ENCODE measurements at regions not wholly inside any gene's neighbourhood (a gene's known extent, or its start where the extent isn't known, plus 50 kb on each side); places are given as distances from the start of the nearest gene placed in this dataset.

DNA sequence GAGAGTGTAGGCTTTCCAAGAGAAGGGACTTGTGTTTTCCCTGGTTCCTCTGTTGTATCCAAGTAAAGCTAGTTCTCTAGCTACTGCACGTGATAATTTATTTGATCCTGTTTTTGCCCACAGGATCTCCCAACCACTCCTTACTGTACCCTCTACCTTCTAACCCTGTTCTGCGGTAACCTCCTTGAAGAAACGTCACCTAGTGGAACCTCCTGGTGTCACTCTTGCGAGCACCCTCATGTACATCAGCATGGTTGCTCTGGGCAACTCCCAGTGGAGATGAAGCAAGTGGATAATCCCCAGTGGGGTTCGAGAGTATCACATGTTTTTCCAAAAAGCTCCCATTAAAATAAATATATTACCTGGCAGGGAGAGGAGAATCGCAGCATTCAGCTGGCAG is 108.9 kb upstream of the CLMP start:
- ATAC-seq, result no peak
- intact Hi-C loops (cut with DNase I, micrococcal nuclease), result loop anchor here (5.0 kb wide), 1 partner anchor 173 kb away; no protein-coding TSS in a partner anchor
- H3K4me1 ChIP-seq (ENCODE audit: low read depth), result peaks cover 7% of the 10 kb centered on the region
- DNase-seq, result no peak
- no peaks in the 10 kb centered on the region for H3K36me3 ChIP-seq (ENCODE audit: low read depth)
- TF ChIP-seq, protein P1, sequence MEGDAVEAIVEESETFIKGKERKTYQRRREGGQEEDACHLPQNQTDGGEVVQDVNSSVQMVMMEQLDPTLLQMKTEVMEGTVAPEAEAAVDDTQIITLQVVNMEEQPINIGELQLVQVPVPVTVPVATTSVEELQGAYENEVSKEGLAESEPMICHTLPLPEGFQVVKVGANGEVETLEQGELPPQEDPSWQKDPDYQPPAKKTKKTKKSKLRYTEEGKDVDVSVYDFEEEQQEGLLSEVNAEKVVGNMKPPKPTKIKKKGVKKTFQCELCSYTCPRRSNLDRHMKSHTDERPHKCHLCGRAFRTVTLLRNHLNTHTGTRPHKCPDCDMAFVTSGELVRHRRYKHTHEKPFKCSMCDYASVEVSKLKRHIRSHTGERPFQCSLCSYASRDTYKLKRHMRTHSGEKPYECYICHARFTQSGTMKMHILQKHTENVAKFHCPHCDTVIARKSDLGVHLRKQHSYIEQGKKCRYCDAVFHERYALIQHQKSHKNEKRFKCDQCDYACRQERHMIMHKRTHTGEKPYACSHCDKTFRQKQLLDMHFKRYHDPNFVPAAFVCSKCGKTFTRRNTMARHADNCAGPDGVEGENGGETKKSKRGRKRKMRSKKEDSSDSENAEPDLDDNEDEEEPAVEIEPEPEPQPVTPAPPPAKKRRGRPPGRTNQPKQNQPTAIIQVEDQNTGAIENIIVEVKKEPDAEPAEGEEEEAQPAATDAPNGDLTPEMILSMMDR (IDR thresholded peaks at IDR 0.05), result no peak
- H3K9me3 ChIP-seq, result no peaks in the 10 kb centered on the region
- no peak overlapping the region for H3K4me3 ChIP-seq

DNA sequence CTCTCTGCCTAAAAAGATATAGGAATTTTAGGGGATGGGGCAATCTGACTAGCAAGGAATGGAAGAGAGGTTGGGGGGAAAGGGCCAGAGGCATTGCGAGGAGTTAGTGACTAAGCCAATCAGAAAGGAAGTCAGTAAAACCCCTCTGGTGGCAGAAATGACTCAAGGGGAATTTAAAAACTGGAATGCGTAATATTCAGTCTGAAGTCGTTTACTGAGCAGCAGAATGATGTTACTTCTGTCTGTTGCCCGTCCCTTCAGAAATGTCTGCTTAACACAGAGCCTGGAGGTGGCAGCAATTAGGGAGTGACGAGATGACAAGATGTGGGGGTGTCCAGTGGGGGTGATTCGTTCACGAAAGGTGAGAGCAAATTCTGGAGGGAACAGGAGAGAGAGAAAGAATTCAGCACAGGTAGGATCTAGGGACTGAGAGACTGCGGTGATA is 107.7 kb upstream of the CLMP start:
- ATAC-seq, result no peak
- Histone ChIP-seq H3K4me1 (ENCODE audit: low read depth) (peaks cover 7% of the 10 kb centered on the region), H3K4me3 (no peak overlapping the region), H3K9me3 (no peaks in the 10 kb centered on the region), H3K36me3 (ENCODE audit: low read depth) (no peaks in the 10 kb centered on the region)
- intact Hi-C loops (cut with DNase I, micrococcal nuclease), result loop anchor here (5.0 kb wide), 1 partner anchor 175 kb away; no protein-coding TSS in a partner anchor
- TF ChIP-seq, protein P1 (IDR thresholded peaks at IDR 0.05), result no peak
- DNase-seq, result no peak

DNA sequence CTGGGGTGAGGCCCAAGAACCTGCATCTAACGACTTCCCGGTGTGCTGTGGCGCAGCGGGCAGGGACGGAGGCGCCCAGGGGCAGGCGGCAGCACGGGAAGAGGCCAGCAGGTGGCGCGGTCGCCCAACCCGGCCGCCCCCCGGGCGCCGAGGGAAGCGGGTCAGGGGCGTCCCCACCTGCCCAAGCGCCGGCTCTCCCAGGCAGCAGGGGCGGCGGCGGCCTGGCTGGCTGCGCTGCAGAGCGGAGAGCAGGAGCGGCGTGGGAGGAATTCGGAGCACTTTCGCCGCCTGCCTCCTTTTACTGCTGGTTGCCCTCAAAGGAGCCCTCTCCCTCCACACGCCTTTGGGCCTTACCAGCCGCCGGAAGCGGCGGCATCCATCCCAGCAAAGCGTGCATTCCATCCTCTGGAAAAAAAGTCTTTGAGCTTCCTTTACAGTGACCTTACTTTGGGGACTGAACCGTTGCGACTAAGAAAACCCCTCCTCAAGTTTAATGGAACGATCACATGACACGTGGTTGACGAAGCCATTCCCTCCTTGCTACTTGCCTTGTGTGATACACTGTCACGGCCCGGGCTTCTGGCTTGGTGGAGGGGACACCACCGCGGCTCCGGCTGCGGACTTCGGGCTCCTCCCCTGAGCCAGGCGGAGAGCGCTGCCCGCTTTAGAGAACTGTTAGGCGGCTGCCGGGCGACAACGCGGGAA is 106.8 kb upstream of the CLMP start:
- Histone ChIP-seq H3K4me1 (ENCODE audit: low read depth) (peaks cover 7% of the 10 kb centered on the region), H3K4me3 (no peak overlapping the region), H3K36me3 (ENCODE audit: low read depth) (no peaks in the 10 kb centered on the region), H3K9me3 (no peaks in the 10 kb centered on the region)
- TF ChIP-seq, protein P1 (IDR thresholded peaks at IDR 0.05), result peak; percentile 81
- peak; percentile 67 to 74 (median 70) for DNase-seq
- intact Hi-C loops (cut with DNase I, micrococcal nuclease), result loop anchor here (5.0 kb wide), 1 partner anchor 175 kb away; no protein-coding TSS in a partner anchor
- peak; percentile 88 for ATAC-seq

- no peak overlapping the region for H3K4me3 ChIP-seq
- ATAC-seq (no peak), DNase-seq (no peak)
- intact Hi-C loops (cut with DNase I, micrococcal nuclease), result loop anchor here (5.0 kb wide), 1 partner anchor 176 kb away; no protein-coding TSS in a partner anchor
- peaks cover 7% of the 10 kb centered on the region for H3K4me1 ChIP-seq (ENCODE audit: low read depth)
- H3K36me3 ChIP-seq (ENCODE audit: low read depth), result no peaks in the 10 kb centered on the region
- H3K9me3 ChIP-seq, result no peaks in the 10 kb centered on the region
- TF ChIP-seq, protein P1 (IDR thresholded peaks at IDR 0.05), result no peak
Observed at GRCh38 chr11:123301013-123301591, 106.1 kb upstream of the CLMP start.

- ATAC-seq (no peak), DNase-seq (no peak)
- intact Hi-C loops (cut with DNase I, micrococcal nuclease), result loop anchor here (5.0 kb wide), 1 partner anchor 178 kb away; no protein-coding TSS in a partner anchor
- TF ChIP-seq, protein P1 (IDR thresholded peaks at IDR 0.05), result no peak
- Histone ChIP-seq H3K9me3 (no peaks in the 10 kb centered on the region), H3K36me3 (ENCODE audit: low read depth) (no peaks in the 10 kb centered on the region), H3K4me1 (ENCODE audit: low read depth) (peaks cover 7% of the 10 kb centered on the region), H3K4me3 (no peak overlapping the region)
Observed at GRCh38 chr11:123299721-123300120, 104.7 kb upstream of the CLMP start.

Data from mucosa of descending colon (tissue), 3 donors.